A673 (cell line): ENCODE measurements at regions not wholly inside any gene's neighbourhood (a gene's known extent, or its start where the extent isn't known, plus 50 kb on each side); places are given as distances from the start of the nearest gene placed in this dataset.

Experiments used
- EZH2 ChIP-seq: fragments of 200-600 bp; sonication (generic); IDR thresholded peaks from 2 replicates; pipeline ENCODE4 v1.6.1; 2017; ENCODE audit warnings: borderline replicate concordance, low read depth, mild to moderate bottlenecking, mixed read lengths, antibody characterized with exemption, low read length; ENCODE audit not compliant: poor library complexity, severe bottlenecking
- TF ChIP-seq, protein P1 (sequence below): fragments of 300-800, 200-600 bp; sonication (generic); conservative IDR thresholded peaks from 2 replicates; pipeline ENCODE4 v1.5.1; 2017; ENCODE audit warnings: low read depth, mild to moderate bottlenecking, antibody characterized with exemption, low read length, moderate library complexity, mixed read lengths

DNA sequence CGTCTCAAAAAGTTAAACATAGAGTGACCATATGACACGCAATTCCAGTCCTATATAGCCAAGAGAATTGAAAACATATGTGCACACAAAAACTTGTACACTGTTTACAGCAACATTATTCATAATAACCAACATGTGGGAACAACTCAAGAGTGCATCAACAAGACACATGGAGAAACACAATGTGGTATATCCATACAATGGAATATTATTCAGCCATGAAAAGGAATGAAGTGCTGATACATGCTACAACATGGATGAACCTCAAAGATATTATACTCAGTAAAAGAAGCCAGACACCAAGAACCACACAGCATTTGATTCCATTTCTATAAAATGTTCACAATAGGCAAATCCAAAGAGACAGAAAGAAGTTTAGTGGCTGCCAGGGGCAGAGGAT, 317.0 kb downstream of the NSG2 start:
- TF ChIP-seq, protein P1, sequence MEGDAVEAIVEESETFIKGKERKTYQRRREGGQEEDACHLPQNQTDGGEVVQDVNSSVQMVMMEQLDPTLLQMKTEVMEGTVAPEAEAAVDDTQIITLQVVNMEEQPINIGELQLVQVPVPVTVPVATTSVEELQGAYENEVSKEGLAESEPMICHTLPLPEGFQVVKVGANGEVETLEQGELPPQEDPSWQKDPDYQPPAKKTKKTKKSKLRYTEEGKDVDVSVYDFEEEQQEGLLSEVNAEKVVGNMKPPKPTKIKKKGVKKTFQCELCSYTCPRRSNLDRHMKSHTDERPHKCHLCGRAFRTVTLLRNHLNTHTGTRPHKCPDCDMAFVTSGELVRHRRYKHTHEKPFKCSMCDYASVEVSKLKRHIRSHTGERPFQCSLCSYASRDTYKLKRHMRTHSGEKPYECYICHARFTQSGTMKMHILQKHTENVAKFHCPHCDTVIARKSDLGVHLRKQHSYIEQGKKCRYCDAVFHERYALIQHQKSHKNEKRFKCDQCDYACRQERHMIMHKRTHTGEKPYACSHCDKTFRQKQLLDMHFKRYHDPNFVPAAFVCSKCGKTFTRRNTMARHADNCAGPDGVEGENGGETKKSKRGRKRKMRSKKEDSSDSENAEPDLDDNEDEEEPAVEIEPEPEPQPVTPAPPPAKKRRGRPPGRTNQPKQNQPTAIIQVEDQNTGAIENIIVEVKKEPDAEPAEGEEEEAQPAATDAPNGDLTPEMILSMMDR = no peak
- TF ChIP-seq EZH2 = no peak
